Sigmoid colon (tissue), 4 donors: ENCODE measurements at regions not wholly inside any gene's neighbourhood (a gene's known extent, or its start where the extent isn't known, plus 50 kb on each side); places are given as distances from the start of the nearest gene placed in this dataset.

Experiments
- POLR2A ChIP-seq, 2 donors: fragments of 450-650 bp; IDR thresholded peaks; one replicate each; pipeline ENCODE4 v1.6.1; 2016; ENCODE audit warnings: antibody characterized with exemption in 2 of 2, mild to moderate bottlenecking in 2 of 2, moderate library complexity in 2 of 2
- POLR2AphosphoS5 ChIP-seq, 4 donors: sonication (generic); formaldehyde crosslinking; IDR thresholded peaks; one replicate each; pipeline ENCODE4 v1.6.1; 2017; ENCODE audit warnings: antibody characterized with exemption in 4 of 4
- TF ChIP-seq, protein P1 (sequence below), 4 experiments: fragments of 450-650 bp in 3 of 4; fragments of 200-600 bp in 1 of 4; IDR thresholded peaks; one replicate each; pipeline ENCODE4 v1.5.1; 2016 to 2019; ENCODE audit warnings: antibody characterized with exemption in 4 of 4, mild to moderate bottlenecking in 3 of 4, moderate library complexity in 2 of 4

DNA sequence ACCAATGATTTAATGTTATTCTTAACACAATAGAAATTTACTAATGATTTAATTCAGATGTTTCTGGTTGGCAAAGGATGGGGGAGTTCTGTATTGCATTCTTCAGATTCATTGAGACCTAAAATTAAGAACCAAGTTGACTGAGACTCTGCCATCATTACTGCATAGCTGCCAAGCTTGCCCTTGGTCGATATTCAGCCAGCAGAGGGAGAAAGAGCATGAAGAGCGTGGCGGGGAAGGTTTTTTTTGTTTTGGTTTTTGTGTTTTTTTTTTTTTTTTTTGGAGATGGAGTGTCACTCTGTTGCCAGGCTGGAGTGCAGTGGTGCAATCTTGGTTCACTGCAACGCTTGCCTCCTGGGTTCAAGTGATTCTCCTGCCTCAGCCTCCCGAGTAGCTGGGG is 659.4 kb upstream of the EEF2KMT start:
- TF ChIP-seq, protein P1, sequence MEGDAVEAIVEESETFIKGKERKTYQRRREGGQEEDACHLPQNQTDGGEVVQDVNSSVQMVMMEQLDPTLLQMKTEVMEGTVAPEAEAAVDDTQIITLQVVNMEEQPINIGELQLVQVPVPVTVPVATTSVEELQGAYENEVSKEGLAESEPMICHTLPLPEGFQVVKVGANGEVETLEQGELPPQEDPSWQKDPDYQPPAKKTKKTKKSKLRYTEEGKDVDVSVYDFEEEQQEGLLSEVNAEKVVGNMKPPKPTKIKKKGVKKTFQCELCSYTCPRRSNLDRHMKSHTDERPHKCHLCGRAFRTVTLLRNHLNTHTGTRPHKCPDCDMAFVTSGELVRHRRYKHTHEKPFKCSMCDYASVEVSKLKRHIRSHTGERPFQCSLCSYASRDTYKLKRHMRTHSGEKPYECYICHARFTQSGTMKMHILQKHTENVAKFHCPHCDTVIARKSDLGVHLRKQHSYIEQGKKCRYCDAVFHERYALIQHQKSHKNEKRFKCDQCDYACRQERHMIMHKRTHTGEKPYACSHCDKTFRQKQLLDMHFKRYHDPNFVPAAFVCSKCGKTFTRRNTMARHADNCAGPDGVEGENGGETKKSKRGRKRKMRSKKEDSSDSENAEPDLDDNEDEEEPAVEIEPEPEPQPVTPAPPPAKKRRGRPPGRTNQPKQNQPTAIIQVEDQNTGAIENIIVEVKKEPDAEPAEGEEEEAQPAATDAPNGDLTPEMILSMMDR (IDR thresholded peaks at IDR 0.05) = no peak
- no peak for TF ChIP-seq POLR2A (IDR thresholded peaks at IDR 0.05)
- TF ChIP-seq POLR2AphosphoS5 (IDR thresholded peaks at IDR 0.05) = no peak
